Neural cell (in vitro differentiated cells): ENCODE measurements at regions not wholly inside any gene's neighbourhood (a gene's known extent, or its start where the extent isn't known, plus 50 kb on each side); places are given as distances from the start of the nearest gene placed in this dataset.

Experiments
- H2AFZ ChIP-seq: fragments of 200-600, 300-800 bp; sonication (generic), shearing (Covaris generic); 2 replicates; pipeline ENCODE4 v1.6.0; 2014; ENCODE audit warnings: low read depth, mild to moderate bottlenecking, antibody characterized with exemption, low read length, moderate library complexity
- H3F3A ChIP-seq: fragments of 200-600 bp; shearing (Covaris generic); 2 replicates; pipeline ENCODE4 v1.6.1; 2016; ENCODE audit warnings: mild to moderate bottlenecking, moderate library complexity, mixed read lengths, antibody characterized with exemption, low read length; ENCODE audit not compliant: insufficient read depth, poor library complexity, severe bottlenecking
- H3K27ac ChIP-seq: fragments of 200-600, 300-800 bp; sonication (generic), shearing (Covaris generic); 2 replicates; pipeline ENCODE4 v1.5.1; 2014; ENCODE audit warnings: mild to moderate bottlenecking, low read length, moderate library complexity
- H3K27me3 ChIP-seq: fragments of 300-800, 200-600 bp; sonication (generic), shearing (Covaris generic); 2 replicates; pipeline ENCODE4 v1.6.0; 2014; ENCODE audit warnings: mild to moderate bottlenecking, low read depth, low read length, moderate library complexity; ENCODE audit not compliant: insufficient read depth
- H3K36me3 ChIP-seq: fragments of 300-800, 200-600 bp; sonication (generic), shearing (Covaris generic); 2 replicates; pipeline ENCODE4 v1.5.1; 2014; ENCODE audit warnings: mild to moderate bottlenecking, antibody characterized with exemption, low read length, moderate library complexity; ENCODE audit not compliant: insufficient read depth
- H3K4me2 ChIP-seq: fragments of 300-800, 200-600 bp; sonication (generic), shearing (Covaris generic); 2 replicates; pipeline ENCODE4 v1.6.0; 2014; ENCODE audit warnings: mild to moderate bottlenecking, low read length
- H3K4me3 ChIP-seq: fragments of 300-800, 200-600 bp; sonication (generic), shearing (Covaris generic); 2 replicates; pipeline ENCODE4 v1.5.1; 2014; ENCODE audit warnings: mild to moderate bottlenecking, low read length, moderate library complexity
- H3K79me2 ChIP-seq: fragments of 200-600 bp; shearing (Covaris generic); replicated peaks from 2 replicates; pipeline ENCODE4 v1.6.0; 2014; ENCODE audit warnings: mild to moderate bottlenecking, low read length, moderate library complexity; ENCODE audit not compliant: insufficient read depth
- H3K9ac ChIP-seq: fragments of 300-800, 200-600 bp; sonication (generic), shearing (Covaris generic); 2 replicates; pipeline ENCODE4 v1.6.1; 2016; ENCODE audit warnings: mild to moderate bottlenecking, low read length, mixed read lengths
- H3K9me2 ChIP-seq: fragments of 200-600 bp; shearing (Covaris generic); 2 replicates; pipeline ENCODE4 v1.6.1; 2016; ENCODE audit warnings: mild to moderate bottlenecking, low read length, mixed read lengths; ENCODE audit not compliant: insufficient read depth
- H3K9me3 ChIP-seq: fragments of 200-600, 300-800 bp; sonication (generic), shearing (Covaris generic); 2 replicates; pipeline ENCODE4 v1.6.1; 2016; ENCODE audit warnings: mild to moderate bottlenecking, mixed run types, low read length, moderate library complexity, mixed read lengths
- H4K20me1 ChIP-seq: fragments of 200-600 bp; shearing (Covaris generic); 2 replicates; pipeline ENCODE4 v1.6.1; 2016; ENCODE audit warnings: mild to moderate bottlenecking, mixed run types; ENCODE audit not compliant: insufficient read depth
- CTCF ChIP-seq: fragments of 450-650 bp; IDR thresholded peaks from 2 replicates; pipeline ENCODE4 v1.5.1; 2014; ENCODE audit warnings: antibody characterized with exemption, mild to moderate bottlenecking, moderate library complexity; ENCODE audit not compliant: poor library complexity, severe bottlenecking
- EP300 ChIP-seq: fragments of 450-650 bp; conservative IDR thresholded peaks from 2 replicates; pipeline ENCODE4 v1.6.1; 2014; ENCODE audit warnings: antibody characterized with exemption, mild to moderate bottlenecking, moderate library complexity; ENCODE audit not compliant: poor library complexity, severe bottlenecking
- EZH2 ChIP-seq: fragments of 200-600, 300-800 bp; shearing (Covaris generic), sonication (generic); IDR thresholded peaks from 2 replicates; pipeline ENCODE4 v1.6.1; 2014; ENCODE audit warnings: antibody characterized with exemption, low read length, borderline replicate concordance, mild to moderate bottlenecking; ENCODE audit not compliant: insufficient read depth, poor library complexity, severe bottlenecking
- MXI1 ChIP-seq: fragments of 450-650 bp; conservative IDR thresholded peaks from 2 replicates; pipeline ENCODE4 v1.6.1; 2014; ENCODE audit warnings: antibody characterized with exemption, mild to moderate bottlenecking; ENCODE audit not compliant: poor library complexity, severe bottlenecking
- POLR2AphosphoS5 ChIP-seq: IDR thresholded peaks from 2 replicates; pipeline ENCODE4 v1.6.1; 2012
- RAD21 ChIP-seq: fragments of 450-650 bp; conservative IDR thresholded peaks from 2 replicates; pipeline ENCODE4 v1.6.1; 2014; ENCODE audit warnings: antibody characterized with exemption, mild to moderate bottlenecking, moderate library complexity
- REST ChIP-seq: IDR thresholded peaks from 2 replicates; pipeline ENCODE4 v1.6.1; 2012; ENCODE audit warnings: borderline replicate concordance
- SMC3 ChIP-seq: fragments of 450-650 bp; conservative IDR thresholded peaks from 2 replicates; pipeline ENCODE4 v1.6.1; 2014; ENCODE audit warnings: antibody characterized with exemption, mild to moderate bottlenecking, moderate library complexity; ENCODE audit not compliant: poor library complexity
- TAF1 ChIP-seq: IDR thresholded peaks from 2 replicates; pipeline ENCODE4 v1.6.1; 2012; ENCODE audit warnings: low read depth

GRCh38 chr3:106589311-106589942 lies 720.6 kb upstream of the CBLB start:
- Histone ChIP-seq H3K9me3 (no peaks in the 10 kb centered on the region), H3K4me3 (no peak overlapping the region), H4K20me1 (no peaks in the 10 kb centered on the region), H3K36me3 (no peaks in the 10 kb centered on the region), H3K27ac (no peak overlapping the region), H3K79me2 (no peaks in the 10 kb centered on the region), H3K9ac (no peak overlapping the region), H3K27me3 (no peaks in the 10 kb centered on the region), H2AFZ (no peak overlapping the region), H3F3A (peaks cover 4% of the 10 kb centered on the region), H3K9me2 (no peaks in the 10 kb centered on the region), H3K4me2 (no peak overlapping the region)
- no peak for TF ChIP-seq EZH2
- TF ChIP-seq CTCF = no peak
- TF ChIP-seq REST = no peak
- TF ChIP-seq MXI1 = no peak
- no peak for TF ChIP-seq SMC3
- no peak for TF ChIP-seq TAF1
- TF ChIP-seq EP300 = no peak
- no peak for TF ChIP-seq RAD21
- no peak for TF ChIP-seq POLR2AphosphoS5

GRCh38 chr3:106590216-106590615 lies 721.4 kb upstream of the CBLB start:
- H3K4me3 ChIP-seq = no peak overlapping the region
- H3K27ac ChIP-seq = peak overlapping the region; percentile 13
- H3K4me2 ChIP-seq = no peak overlapping the region
- H3F3A ChIP-seq = peaks cover 4% of the 10 kb centered on the region
- no peaks in the 10 kb centered on the region for H3K9me2 ChIP-seq
- no peaks in the 10 kb centered on the region for H3K79me2 ChIP-seq
- H3K36me3 ChIP-seq = no peaks in the 10 kb centered on the region
- H2AFZ ChIP-seq = no peak overlapping the region
- H3K27me3 ChIP-seq = no peaks in the 10 kb centered on the region
- no peak for TF ChIP-seq TAF1
- TF ChIP-seq POLR2AphosphoS5 = peak; percentile 59
- peak; percentile 46 for TF ChIP-seq EP300
- H3K9ac ChIP-seq = no peak overlapping the region
- H3K9me3 ChIP-seq = no peaks in the 10 kb centered on the region
- H4K20me1 ChIP-seq = no peaks in the 10 kb centered on the region

- no peaks in the 10 kb centered on the region for H3K36me3 ChIP-seq
- TF ChIP-seq EZH2 (no peak), SMC3 (no peak), REST (no peak), RAD21 (no peak), POLR2AphosphoS5 (no peak), CTCF (no peak), EP300 (no peak), TAF1 (no peak), MXI1 (no peak)
- no peak overlapping the region for H3K4me2 ChIP-seq
- H4K20me1 ChIP-seq = no peaks in the 10 kb centered on the region
- H3K27me3 ChIP-seq = no peaks in the 10 kb centered on the region
- H3K9me3 ChIP-seq = no peaks in the 10 kb centered on the region
- H2AFZ ChIP-seq = no peak overlapping the region
- no peaks in the 10 kb centered on the region for H3K79me2 ChIP-seq
- no peak overlapping the region for H3K4me3 ChIP-seq
- H3K9me2 ChIP-seq = no peaks in the 10 kb centered on the region
- peaks cover 4% of the 10 kb centered on the region for H3F3A ChIP-seq
- no peak overlapping the region for H3K9ac ChIP-seq
- no peak overlapping the region for H3K27ac ChIP-seq
These were observed 724.6 kb upstream of the CBLB start for GRCh38 chr3:106593381-106593780.
